Eye (tissue), 1 donor: ENCODE measurements at regions not wholly inside any gene's neighbourhood (a gene's known extent, or its start where the extent isn't known, plus 50 kb on each side); places are given as distances from the start of the nearest gene placed in this dataset.

ENCODE experiments used
- DNase-seq: peaks from one replicate; pipeline ENCODE4 v3.0.0-alpha.2; 2015

- no peak for DNase-seq
These were observed 474.7 kb upstream of the SEMA3A start for GRCh38 chr7:84669177-84669732.

DNA sequence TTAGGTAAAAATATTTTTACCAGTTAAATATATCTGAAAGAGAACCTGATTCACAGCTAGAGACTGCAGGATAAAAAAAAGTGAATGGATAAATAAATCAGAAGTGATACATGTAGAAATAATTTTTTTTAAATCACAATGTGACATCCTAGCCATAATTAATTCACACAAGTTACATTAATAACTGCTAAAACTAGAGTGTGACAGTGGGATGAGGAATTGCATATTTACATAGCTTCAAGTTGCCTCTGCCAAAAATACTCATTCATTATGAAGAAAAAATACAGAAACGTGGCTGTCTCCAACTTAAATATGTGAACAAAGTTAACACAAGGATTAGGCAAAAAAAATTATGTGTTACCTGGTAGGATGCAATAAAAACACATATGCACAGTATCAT, 473.5 kb upstream of the SEMA3A start:
- no peak for DNase-seq

GRCh38 chr7:84666651-84667050, 472.1 kb upstream of the SEMA3A start:
- no peak for DNase-seq

GRCh38 chr7:84665339-84665738, 470.8 kb upstream of the SEMA3A start:
- no peak for DNase-seq

DNA sequence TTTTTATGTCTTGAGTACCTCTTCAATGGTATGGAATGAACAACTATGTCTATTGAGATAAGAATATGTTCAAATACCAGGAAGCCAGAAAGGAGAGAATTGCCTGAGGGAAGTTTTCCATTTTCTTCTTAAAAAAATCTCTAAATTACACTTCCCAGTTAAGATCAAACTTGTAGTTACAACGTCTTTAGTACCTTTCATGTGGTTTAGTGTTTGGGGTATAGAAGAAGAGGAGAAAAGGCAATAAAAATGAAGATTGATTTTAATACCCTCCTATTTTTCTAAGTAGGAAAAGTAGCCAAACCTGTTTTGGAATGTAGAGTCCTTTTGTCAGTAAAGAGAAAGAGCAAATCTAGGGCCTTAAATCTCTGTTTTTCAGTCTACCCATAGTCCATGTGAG, 470.0 kb upstream of the SEMA3A start:
- no peak for DNase-seq

DNA sequence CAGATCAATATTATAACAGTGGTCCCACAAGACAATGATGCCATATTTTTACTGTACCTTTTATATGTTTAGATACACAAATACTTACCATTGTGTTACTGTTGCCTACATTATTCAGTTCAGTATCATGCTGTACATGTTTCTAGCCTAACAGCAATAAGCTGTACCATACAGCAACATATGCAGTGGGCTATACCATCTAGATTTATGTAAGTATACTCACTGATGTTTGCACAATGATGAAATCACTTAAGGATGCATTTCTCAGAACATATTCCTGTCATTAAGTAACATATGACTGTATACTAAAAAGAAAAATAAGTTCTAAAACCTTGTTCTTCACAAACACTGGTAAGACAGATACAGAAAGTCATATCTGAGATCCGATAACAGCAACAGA, 468.6 kb upstream of the SEMA3A start:
- DNase-seq: no peak

DNA sequence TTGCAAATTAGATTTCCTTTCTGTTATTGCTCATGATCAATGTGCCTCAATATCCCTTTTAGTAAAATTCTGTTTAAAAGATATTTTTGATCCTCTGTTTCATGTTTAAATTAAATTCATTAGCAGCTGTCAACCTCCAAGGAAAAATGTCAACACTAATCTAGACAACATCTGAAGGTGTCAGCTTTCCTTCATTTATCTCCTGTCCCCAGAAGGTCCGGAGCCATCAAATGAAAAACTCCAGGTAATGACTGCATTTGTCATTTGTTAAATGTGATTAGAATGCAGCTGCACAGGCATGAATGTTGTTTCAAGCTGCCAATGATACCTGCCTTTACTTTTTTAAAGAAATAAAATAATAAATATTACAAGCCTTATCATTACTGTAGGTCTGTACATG, 463.7 kb upstream of the SEMA3A start:
- DNase-seq: no peak

GRCh38 chr7:84654273-84654672, 459.7 kb upstream of the SEMA3A start:
- no peak for DNase-seq

DNA sequence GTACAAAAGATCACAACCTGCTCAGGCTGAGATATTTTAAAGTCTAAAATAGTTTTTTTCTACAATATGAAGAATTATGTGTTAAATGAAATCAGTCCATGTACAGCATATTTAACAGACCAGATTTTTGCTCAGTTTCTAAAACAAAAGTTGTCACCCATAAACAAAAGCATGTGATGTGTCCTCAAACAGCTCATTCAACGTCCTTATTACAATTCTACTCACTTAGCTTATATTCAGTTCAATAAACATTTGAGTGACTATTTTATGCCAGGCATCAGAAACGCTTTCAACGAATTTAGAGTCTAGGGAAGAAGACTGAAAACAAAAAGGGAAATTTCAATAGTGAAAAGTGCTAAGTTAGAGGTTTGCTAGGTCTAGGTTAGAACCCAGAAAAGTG, 457.3 kb upstream of the SEMA3A start:
- DNase-seq: no peak

DNA sequence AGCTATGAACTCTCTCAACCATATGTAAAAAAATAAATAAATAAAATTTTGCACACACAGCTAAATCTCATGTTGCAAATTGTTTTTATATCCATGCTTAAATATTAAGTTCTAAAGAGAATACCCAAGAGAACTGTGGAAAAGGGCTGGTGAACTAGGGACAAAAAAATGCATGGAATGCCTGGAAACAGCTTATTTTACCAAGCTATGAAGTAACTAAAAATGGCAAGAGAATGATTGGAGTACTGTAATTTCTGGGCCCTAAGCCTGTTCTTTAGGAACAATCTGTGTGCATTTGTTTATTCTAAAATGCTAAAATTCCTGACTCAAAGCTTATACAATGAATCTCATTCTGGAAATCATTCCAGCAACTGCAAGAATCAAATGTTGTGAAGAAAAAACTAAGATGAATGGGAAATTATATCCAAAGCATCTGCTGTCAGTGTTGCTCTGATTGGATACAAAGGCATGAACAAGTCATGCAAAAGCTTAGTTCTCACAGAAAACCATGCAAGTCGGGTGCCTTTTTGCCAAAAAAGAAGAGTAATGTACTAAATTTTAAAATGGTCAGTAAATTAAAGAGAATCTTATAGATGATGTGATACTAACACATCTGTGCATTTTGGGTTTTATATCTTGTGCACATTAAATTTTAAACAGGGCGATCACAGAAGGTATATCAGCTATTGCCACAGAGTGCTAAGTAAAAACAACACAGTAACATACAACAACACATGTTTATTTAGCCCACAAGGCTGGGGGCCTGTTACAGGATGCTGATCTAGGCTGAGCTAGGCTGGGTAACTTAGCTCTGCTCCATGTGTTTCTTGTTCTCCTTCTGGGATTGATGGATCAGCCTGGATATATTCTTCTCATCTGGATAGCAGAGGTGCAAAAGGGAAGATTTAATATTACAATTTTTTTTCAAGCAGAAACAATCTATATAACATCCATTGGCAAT, 453.5 kb upstream of the SEMA3A start:
- peak; percentile 55 for DNase-seq

DNA sequence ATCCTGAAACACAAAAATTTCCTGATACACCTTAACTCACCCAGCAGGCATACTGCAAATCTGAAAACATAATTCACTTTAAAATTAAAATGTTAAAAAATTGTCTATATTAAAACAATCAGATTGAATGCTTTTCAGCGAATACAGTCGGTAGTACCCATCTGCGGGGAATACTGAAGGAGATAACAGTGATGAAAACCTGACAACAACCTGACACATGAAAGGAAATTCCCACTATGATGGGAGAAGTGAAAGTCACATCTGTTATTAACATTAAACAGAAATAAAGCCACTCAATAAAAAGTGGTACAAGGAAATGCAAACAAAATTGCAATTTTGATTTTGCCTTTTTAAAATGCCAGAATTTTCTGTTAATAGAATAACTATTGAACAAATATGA, 448.0 kb upstream of the SEMA3A start:
- no peak for DNase-seq

- no peak for DNase-seq
These were observed 446.0 kb upstream of the SEMA3A start for GRCh38 chr7:84640637-84641036.

- DNase-seq: no peak
These were observed 443.7 kb upstream of the SEMA3A start for GRCh38 chr7:84638339-84638697.

DNA sequence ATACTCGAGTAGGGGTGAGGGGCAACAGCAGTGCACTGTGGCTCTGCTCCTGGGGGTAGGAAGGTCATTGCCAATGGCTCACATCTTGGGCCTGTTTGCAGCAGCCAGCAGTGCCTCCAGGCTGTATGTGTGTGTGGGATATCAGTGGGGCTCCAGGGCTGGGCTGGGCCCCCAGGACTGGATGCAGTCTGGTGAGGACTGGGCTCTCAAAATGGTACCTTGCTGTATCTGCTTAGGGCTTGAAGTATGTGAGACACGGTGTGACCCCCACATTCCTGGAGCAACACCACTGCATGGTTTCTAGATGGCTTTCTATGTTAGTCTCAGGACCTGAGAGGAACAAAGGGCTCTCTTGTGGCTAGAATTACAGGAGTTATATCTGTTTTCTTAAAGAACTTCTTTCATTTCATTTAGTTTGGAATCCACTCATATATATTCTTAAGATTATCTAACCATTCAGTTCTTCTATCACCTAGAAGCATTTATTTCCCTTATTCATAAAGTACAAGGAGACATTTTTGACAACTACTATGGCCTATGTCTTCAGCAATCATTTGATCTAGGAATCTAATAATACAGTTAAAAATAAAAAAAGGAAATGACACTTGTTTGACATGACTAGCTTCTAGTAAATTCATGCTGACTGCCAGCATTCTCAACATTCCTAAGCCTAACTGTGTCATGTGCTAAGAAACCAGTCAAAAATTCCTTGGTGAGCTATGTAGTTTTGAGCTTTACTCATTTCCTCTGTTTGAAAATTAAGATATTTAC, 443.2 kb upstream of the SEMA3A start:
- DNase-seq: peak; percentile 58

DNA sequence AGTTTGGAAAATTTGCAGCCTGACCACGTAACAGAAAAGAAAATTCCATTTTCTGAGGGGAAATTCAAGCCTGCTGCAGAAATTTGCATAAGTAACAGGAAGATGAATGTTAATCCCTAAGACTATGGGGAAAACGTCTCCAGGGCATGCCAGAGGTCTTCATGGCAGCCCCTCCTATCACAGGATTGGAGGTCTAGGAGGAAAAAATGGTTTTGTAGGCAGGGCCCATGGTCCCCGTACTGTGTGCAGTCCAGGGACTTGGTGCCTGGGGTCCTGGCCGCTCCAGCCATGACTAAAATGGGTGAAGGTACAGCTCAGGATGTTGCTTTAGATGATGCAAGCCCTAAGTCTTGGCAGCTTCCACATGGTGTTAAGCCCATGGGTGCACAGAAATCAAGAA, 437.3 kb upstream of the SEMA3A start:
- no peak for DNase-seq

DNA sequence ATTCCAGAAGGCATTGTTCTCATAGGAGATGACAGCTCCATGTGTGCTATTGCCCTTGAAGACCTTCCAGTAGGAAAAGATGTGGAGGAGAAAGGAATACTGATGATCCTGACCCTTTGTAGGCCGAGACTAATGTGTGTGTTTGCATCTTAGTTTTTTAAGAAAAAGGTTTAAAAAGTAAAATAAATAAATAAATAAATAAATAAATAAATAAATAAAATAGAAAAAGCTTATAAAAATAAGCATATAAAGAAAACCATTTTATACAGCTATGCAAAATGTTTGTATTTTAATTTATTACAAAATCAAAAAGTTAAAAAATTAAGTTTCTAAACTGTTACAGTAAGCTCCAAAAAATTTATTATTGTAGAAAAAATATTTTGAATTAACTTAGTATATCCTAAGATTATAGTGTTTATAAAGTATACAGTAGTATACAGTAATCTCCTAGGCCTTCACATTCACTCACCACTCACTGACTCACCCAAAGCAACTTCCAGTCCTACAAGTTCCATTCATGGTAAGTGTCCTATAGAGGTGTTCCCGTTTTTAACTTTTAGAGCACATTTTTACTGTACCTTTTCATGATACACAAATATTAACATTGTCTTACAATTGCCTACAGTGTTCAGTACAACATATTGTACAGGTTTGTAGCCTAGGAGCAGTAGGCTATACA, 435.2 kb upstream of the SEMA3A start:
- no peak for DNase-seq

- DNase-seq: no peak
These were observed 434.6 kb upstream of the SEMA3A start for GRCh38 chr7:84629216-84629615.

- DNase-seq: no peak
These were observed 432.7 kb upstream of the SEMA3A start for GRCh38 chr7:84627250-84627649.

DNA sequence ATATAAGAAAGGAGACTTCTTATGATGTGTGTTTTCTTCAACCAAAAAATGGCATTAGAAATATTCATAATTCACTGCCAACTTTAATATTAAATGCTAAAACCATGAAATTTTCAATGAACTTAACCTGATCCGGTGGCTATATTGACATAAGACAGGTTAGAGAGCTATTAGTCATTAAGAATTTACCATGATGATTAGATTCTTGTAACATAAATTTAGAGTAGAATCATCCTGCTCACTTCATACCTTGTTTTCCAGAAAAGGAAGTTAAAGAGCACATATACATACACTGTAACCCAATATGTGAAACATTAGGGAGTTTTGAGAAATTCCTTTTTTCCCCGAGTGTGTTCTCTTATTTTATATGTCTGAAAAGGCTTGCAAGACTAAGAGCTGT, 430.3 kb upstream of the SEMA3A start:
- DNase-seq: no peak

- no peak for DNase-seq
These were observed 429.9 kb upstream of the SEMA3A start for GRCh38 chr7:84624527-84624926.

DNA sequence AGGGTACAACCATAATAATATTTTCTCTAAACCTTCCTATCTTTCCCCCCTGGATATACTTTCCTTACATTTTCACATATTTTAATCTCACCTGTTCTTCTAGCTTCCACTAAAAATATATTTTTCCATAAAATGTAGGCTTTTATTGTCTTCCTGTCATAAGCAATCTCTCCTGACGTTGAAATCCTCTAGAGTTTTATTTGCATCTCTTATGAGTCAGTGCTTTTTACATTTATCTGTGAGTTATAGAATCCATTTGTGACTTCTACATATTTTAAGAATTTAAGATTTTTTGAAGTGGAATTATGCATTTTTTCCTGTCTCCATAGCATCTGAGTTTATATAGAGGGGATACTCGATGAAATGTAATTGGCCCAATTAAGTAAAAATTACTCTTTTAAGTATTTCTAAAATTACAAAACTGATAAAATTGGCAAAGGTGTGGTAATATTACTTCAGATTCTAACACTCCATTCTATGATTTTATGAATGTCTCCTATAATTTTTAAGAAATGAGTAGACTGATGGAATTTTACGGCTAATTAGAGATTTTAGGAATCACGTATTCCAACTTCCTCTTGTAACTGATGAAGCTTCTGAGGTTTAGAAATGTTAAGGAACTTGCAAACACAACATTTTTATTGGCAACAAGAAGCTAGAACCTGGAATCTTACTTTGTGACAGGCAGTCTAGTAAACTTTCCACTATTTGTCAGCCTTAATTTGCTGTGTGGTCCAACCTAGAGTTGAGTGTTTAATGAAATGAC, 422.9 kb upstream of the SEMA3A start:
- DNase-seq: no peak

- DNase-seq: no peak
These were observed 420.4 kb upstream of the SEMA3A start for GRCh38 chr7:84614821-84615501.
